Hepatocyte (in vitro differentiated cells): ENCODE measurements at regions not wholly inside any gene's neighbourhood (a gene's known extent, or its start where the extent isn't known, plus 50 kb on each side); places are given as distances from the start of the nearest gene placed in this dataset.

Source experiments
- DNase-seq: peaks from one replicate; pipeline ENCODE4 v3.0.0-alpha.2; 2016; ENCODE audit warnings: low spot score
- H2AFZ ChIP-seq: fragments of 200-600 bp; sonication (generic); 2 replicates; pipeline ENCODE4 v1.6.0; 2016; ENCODE audit warnings: antibody characterized with exemption, mild to moderate bottlenecking
- H3K27ac ChIP-seq: fragments of 200-600 bp; sonication (generic); 2 replicates; pipeline ENCODE4 v1.5.1; 2016; ENCODE audit warnings: mild to moderate bottlenecking
- H3K27me3 ChIP-seq: fragments of 200-600 bp; sonication (generic); 2 replicates; pipeline ENCODE4 v1.6.1; 2016
- H3K36me3 ChIP-seq: fragments of 200-600 bp; sonication (generic); replicated peaks from 2 replicates; pipeline ENCODE4 v1.5.1; 2016; ENCODE audit warnings: low read depth; ENCODE audit not compliant: insufficient read depth
- H3K4me1 ChIP-seq: fragments of 200-600 bp; sonication (generic); 2 replicates; pipeline ENCODE4 v1.5.1; 2016; ENCODE audit warnings: mild to moderate bottlenecking, moderate library complexity; ENCODE audit not compliant: insufficient read depth
- H3K4me2 ChIP-seq: fragments of 200-600 bp; sonication (generic); 2 replicates; pipeline ENCODE4 v1.6.0; 2016
- H3K4me3 ChIP-seq: fragments of 200-600 bp; sonication (generic); 2 replicates; pipeline ENCODE4 v1.5.1; 2016; ENCODE audit warnings: mild to moderate bottlenecking
- H3K79me2 ChIP-seq: fragments of 200-600 bp; sonication (generic); 2 replicates; pipeline ENCODE4 v1.6.0; 2017; ENCODE audit warnings: mild to moderate bottlenecking
- H3K9me2 ChIP-seq: fragments of 200-600 bp; sonication (generic); replicated peaks from 2 replicates; pipeline ENCODE4 v1.6.0; 2017; ENCODE audit warnings: mild to moderate bottlenecking; ENCODE audit not compliant: insufficient read depth
- H3K9me3 ChIP-seq: fragments of 200-600 bp; sonication (generic); 2 replicates; pipeline ENCODE4 v1.5.1; 2016; ENCODE audit warnings: low read depth, mild to moderate bottlenecking
- H4K20me1 ChIP-seq: fragments of 200-600 bp; sonication (generic); 2 replicates; pipeline ENCODE4 v1.6.0; 2016; ENCODE audit warnings: mild to moderate bottlenecking; ENCODE audit not compliant: insufficient read depth, poor library complexity, severe bottlenecking
- EZH2 ChIP-seq: fragments of 200-600 bp; sonication (generic); IDR thresholded peaks from 2 replicates; pipeline ENCODE4 v1.6.1; 2016; ENCODE audit warnings: antibody characterized with exemption, mild to moderate bottlenecking, borderline replicate concordance
- EZH2phosphoT487 ChIP-seq: fragments of 200-600 bp; sonication (generic); IDR thresholded peaks from one replicate; pipeline ENCODE4 v1.6.1; 2018; ENCODE audit warnings: antibody characterized with exemption, mild to moderate bottlenecking, low read depth, moderate library complexity; ENCODE audit not compliant: unreplicated experiment, severe bottlenecking
- WGBS: methylation state at CpG from one replicate; pipeline ENCODE4 v1.1.6; 2016; ENCODE audit warnings: low lambda C conversion rate; ENCODE audit errors: missing lambda C conversion rate; 5-methylcytosine and 5-hydroxymethylcytosine counted together
- TF ChIP-seq, protein P1 (sequence below): fragments of 200-600 bp; sonication (generic); IDR thresholded peaks from 2 replicates; pipeline ENCODE4 v1.5.1; 2016; ENCODE audit warnings: antibody characterized with exemption, mild to moderate bottlenecking; ENCODE audit not compliant: poor library complexity

DNA sequence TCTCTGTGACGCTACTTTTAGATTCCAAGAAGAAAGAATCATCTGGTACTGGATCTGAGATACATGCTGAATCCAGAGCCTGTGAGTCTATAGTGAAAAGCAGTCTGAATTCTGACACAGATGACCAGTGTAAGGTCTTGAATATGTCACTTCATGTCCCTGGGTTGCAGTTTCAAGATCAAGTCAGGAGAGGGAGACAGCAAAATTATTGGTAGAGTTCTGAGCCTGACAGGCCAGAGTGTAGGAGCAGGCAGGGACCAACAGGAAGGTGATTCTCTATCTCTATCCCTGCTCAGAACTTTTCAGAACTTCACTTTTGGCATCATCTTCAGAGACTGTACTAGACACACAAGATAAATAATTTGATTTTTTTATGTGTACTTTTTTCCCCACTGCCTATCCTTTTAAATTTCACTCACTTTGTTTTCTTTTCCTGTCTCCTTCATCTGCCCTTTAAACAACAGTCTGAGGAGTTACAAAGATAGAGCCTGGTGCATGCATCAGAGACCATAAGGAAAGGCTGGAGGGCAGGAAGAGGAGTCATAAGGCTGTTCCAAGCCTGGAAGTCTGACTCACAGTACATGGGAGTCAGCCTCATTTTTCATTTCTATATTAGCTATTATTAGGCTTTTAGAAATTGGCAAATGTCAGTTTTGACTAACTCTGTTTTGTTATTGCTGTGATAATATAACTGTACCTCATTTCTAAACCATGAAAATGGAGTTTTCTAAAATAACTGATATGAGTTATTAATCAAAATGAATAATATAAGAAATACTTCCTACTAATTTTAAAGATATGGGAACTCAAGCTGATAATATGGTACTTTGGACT lies 120.2 kb upstream of the TMEM229A start:
- Histone ChIP-seq H3K36me3 (no peaks in the 10 kb centered on the region), H3K27ac (no peak overlapping the region), H3K9me2 (no peaks in the 10 kb centered on the region), H3K27me3 (no peaks in the 10 kb centered on the region), H2AFZ (no peak overlapping the region), H3K9me3 (no peaks in the 10 kb centered on the region), H3K79me2 (no peaks in the 10 kb centered on the region), H3K4me3 (no peak overlapping the region), H3K4me2 (no peak overlapping the region), H3K4me1 (no peaks in the 10 kb centered on the region), H4K20me1 (no peaks in the 10 kb centered on the region)
- DNase-seq: peak; percentile 54
- TF ChIP-seq EZH2 (no peak), EZH2phosphoT487 (no peak)
- TF ChIP-seq, protein P1, sequence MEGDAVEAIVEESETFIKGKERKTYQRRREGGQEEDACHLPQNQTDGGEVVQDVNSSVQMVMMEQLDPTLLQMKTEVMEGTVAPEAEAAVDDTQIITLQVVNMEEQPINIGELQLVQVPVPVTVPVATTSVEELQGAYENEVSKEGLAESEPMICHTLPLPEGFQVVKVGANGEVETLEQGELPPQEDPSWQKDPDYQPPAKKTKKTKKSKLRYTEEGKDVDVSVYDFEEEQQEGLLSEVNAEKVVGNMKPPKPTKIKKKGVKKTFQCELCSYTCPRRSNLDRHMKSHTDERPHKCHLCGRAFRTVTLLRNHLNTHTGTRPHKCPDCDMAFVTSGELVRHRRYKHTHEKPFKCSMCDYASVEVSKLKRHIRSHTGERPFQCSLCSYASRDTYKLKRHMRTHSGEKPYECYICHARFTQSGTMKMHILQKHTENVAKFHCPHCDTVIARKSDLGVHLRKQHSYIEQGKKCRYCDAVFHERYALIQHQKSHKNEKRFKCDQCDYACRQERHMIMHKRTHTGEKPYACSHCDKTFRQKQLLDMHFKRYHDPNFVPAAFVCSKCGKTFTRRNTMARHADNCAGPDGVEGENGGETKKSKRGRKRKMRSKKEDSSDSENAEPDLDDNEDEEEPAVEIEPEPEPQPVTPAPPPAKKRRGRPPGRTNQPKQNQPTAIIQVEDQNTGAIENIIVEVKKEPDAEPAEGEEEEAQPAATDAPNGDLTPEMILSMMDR: peak; percentile 39
- 77% methylated on average over 1 of the region's 1 CpG for WGBS

- no peaks in the 10 kb centered on the region for H3K79me2 ChIP-seq
- H3K4me1 ChIP-seq: no peaks in the 10 kb centered on the region
- TF ChIP-seq EZH2phosphoT487 (no peak), EZH2 (no peak)
- TF ChIP-seq, protein P1: no peak
- no peak overlapping the region for H3K4me2 ChIP-seq
- H4K20me1 ChIP-seq: no peaks in the 10 kb centered on the region
- H3K27me3 ChIP-seq: no peaks in the 10 kb centered on the region
- no peaks in the 10 kb centered on the region for H3K9me3 ChIP-seq
- no peaks in the 10 kb centered on the region for H3K36me3 ChIP-seq
- 79% methylated on average over 1 of the region's 1 CpG for WGBS
- no peaks in the 10 kb centered on the region for H3K9me2 ChIP-seq
- H2AFZ ChIP-seq: no peak overlapping the region
- H3K4me3 ChIP-seq: no peak overlapping the region
- H3K27ac ChIP-seq: no peak overlapping the region
- DNase-seq: no peak
Observed at GRCh38 chr7:124137664-124138063, 104.8 kb upstream of the TMEM229A start.

DNA sequence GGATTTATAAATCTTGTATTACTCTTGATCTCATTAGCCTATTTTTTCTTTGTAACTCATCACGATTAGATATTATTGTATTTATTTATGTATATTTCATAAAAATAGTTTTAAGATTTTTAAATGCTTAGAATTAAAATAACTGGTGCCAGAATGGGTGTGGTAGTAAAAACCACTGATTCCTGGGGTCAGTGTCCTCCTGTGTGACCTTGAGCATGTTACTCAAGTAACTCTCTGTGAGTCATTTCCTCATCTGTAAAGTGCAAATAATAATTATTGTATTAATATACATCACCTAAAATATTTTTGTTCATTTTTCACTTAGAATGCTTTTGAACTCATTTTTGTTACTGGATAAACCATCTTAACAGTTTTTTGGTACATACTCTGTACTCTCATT lies 91.3 kb upstream of the TMEM229A start:
- WGBS: 85% methylated on average over 1 of the region's 1 CpG

More for the DNA sequence above, 91.3 kb upstream of the TMEM229A start:
- no peak overlapping the region for H3K4me2 ChIP-seq
- no peaks in the 10 kb centered on the region for H3K79me2 ChIP-seq
- no peak overlapping the region for H3K27ac ChIP-seq
- H3K9me3 ChIP-seq: no peaks in the 10 kb centered on the region
- H3K4me3 ChIP-seq: no peak overlapping the region
- no peak overlapping the region for H2AFZ ChIP-seq
- H3K27me3 ChIP-seq: no peaks in the 10 kb centered on the region
- no peak for DNase-seq
- no peaks in the 10 kb centered on the region for H3K4me1 ChIP-seq
- no peaks in the 10 kb centered on the region for H3K36me3 ChIP-seq
- TF ChIP-seq EZH2: no peak
- TF ChIP-seq EZH2phosphoT487: no peak
- TF ChIP-seq, protein P1: no peak
- H4K20me1 ChIP-seq: no peaks in the 10 kb centered on the region
- H3K9me2 ChIP-seq: no peaks in the 10 kb centered on the region
